HepG2 (cell line): ENCODE measurements at regions not wholly inside any gene's neighbourhood (a gene's known extent, or its start where the extent isn't known, plus 50 kb on each side); places are given as distances from the start of the nearest gene placed in this dataset.

Experiments
- ATAC-seq: fragments of 200-7000 bp; cut with Tn5 transposase; 3 replicates; pipeline ENCODE4 v1.9.1; 2020; ENCODE audit warnings: mild to moderate bottlenecking, moderate library complexity
- BruUV-seq: library from RNA; stranded (reverse); fragments of 400-500 nt; replicated peaks from 2 replicates; lab custom pipeline; 2021; lab: Mats Ljungman, UMichigan
- CTCF ChIA-PET: fragments of 300-600 bp; formaldehyde crosslinking; extraction: SDS; loops from one replicate; lab custom pipeline; 2021; ENCODE audit warnings: low total read pairs, inconsistent platforms, low intra/inter-chr PET ratio; lab: Yijun Ruan, JAX
- POLR2A ChIA-PET: fragments of 350-600 bp; sonication (Branson Sonifier 250); formaldehyde crosslinking; loops from one replicate; lab custom pipeline; 2020; ENCODE audit warnings: antibody characterized with exemption, inconsistent platforms; lab: Yijun Ruan, JAX
- DNase-seq: peaks from one replicate; pipeline ENCODE4 v3.0.0-alpha.2; 2015; ENCODE audit warnings: low spot score
- FAIRE-seq: peaks from 3 replicates; lab custom pipeline; 2011; peaks lifted over from hg19 to GRCh38; lab: Jason Lieb, UNC
- H2AFZ ChIP-seq: one replicate; pipeline ENCODE4 v1.6.1; 2011; ENCODE audit warnings: low read length, inconsistent platforms
- H3K27ac ChIP-seq: fragments of 300-600 bp; 3 replicates; pipeline ENCODE4 v1.8.0; 2011; ENCODE audit warnings: mixed run types, mild to moderate bottlenecking, mixed read lengths, low read length, inconsistent platforms; ENCODE audit not compliant: insufficient read depth; ENCODE audit errors: extremely low read length
- H3K27me3 ChIP-seq, 2 experiments: fragments of 200-600 bp in 1 of 2; 2 replicates in 1 of 2; 3 replicates in 1 of 2; pipeline versions ENCODE4 v1.6.0 to v1.8.0; 2011; ENCODE audit warnings: low read length in 2 of 2, mild to moderate bottlenecking in 2 of 2, moderate library complexity in 2 of 2, inconsistent platforms in 1 of 2; ENCODE audit not compliant: insufficient read depth in 2 of 2, control insufficient read depth in 1 of 2
- H3K36me3 ChIP-seq, 2 experiments: fragments of 200-600 bp in 1 of 2; replicated peaks in 1 of 2; 2 replicates in 1 of 2; 3 replicates in 1 of 2; pipeline versions ENCODE4 v1.5.1 to v1.8.0; 2011; ENCODE audit warnings: low read length in 2 of 2, inconsistent platforms in 1 of 2; ENCODE audit not compliant: insufficient read depth in 2 of 2, control insufficient read depth in 1 of 2
- H3K4me1 ChIP-seq: 2 replicates; pipeline ENCODE4 v1.5.1; 2012; ENCODE audit warnings: low read length, inconsistent platforms; ENCODE audit not compliant: insufficient read depth
- H3K4me2 ChIP-seq: 2 replicates; pipeline ENCODE4 v1.6.0; 2011; ENCODE audit warnings: low read depth, low read length, inconsistent platforms
- H3K4me3 ChIP-seq, 3 experiments: fragments of 200-600 bp in 1 of 3; sonication (generic), shearing (Covaris generic) in 1 of 3; replicated peaks in 1 of 3; 2 replicates each; pipeline ENCODE4 v1.5.1; 2011 to 2016; ENCODE audit warnings: low read length in 3 of 3, inconsistent platforms in 2 of 3, low read depth in 2 of 3, mild to moderate bottlenecking in 2 of 3, control low read depth in 1 of 3, mixed read lengths in 1 of 3; ENCODE audit not compliant: insufficient read depth in 1 of 3
- H3K79me2 ChIP-seq: one replicate; pipeline ENCODE4 v1.6.1; 2011; ENCODE audit warnings: low read length, inconsistent platforms; ENCODE audit not compliant: insufficient read depth
- H3K9ac ChIP-seq: 2 replicates; pipeline ENCODE4 v1.6.0; 2011; ENCODE audit warnings: mild to moderate bottlenecking, low read depth, low read length, inconsistent platforms; ENCODE audit not compliant: insufficient read depth
- H3K9me3 ChIP-seq: 2 replicates; pipeline ENCODE4 v1.5.1; 2012; ENCODE audit warnings: mild to moderate bottlenecking, low read length
- H4K20me1 ChIP-seq: 2 replicates; pipeline ENCODE4 v1.6.0; 2011; ENCODE audit warnings: inconsistent platforms, mild to moderate bottlenecking, low read length, moderate library complexity; ENCODE audit not compliant: insufficient read depth
- CAMTA2 ChIP-seq: sonication (generic); formaldehyde crosslinking; IDR thresholded peaks from 2 replicates; pipeline ENCODE4 v1.4.0; 2020; ENCODE audit warnings: mild to moderate bottlenecking, missing genetic modification reagents, borderline replicate concordance
- FOXP1 ChIP-seq, 2 experiments: fragments of 450-650 bp in 1 of 2; IDR thresholded peaks; 2 replicates each; pipeline ENCODE4 v1.6.1; 2017 to 2018; ENCODE audit warnings: antibody characterized with exemption in 1 of 2
- GABPA ChIP-seq, 2 experiments: IDR thresholded peaks; 2 replicates each; pipeline ENCODE4 v1.6.1; 2011 to 2016; ENCODE audit warnings: low read depth in 2 of 2, low read length in 1 of 2, missing biosample characterization in 1 of 2, missing genetic modification characterization in 1 of 2
- HIC2 ChIP-seq: sonication (generic); formaldehyde crosslinking; IDR thresholded peaks from 2 replicates; pipeline ENCODE4 v1.9.0; 2022; ENCODE audit warnings: low read depth, missing genetic modification reagents
- HNF4G ChIP-seq, 2 experiments: sonication (generic) in 1 of 2; formaldehyde crosslinking in 1 of 2; IDR thresholded peaks; 2 replicates each; pipeline versions ENCODE4 v1.4.0 to v1.6.1; 2011 to 2020; ENCODE audit warnings: borderline replicate concordance in 2 of 2, low read depth in 2 of 2, mild to moderate bottlenecking in 2 of 2, low read length in 1 of 2, missing genetic modification reagents in 1 of 2, moderate library complexity in 1 of 2
- HNRNPUL1 ChIP-seq: fragments of 200-400 bp; formaldehyde crosslinking; IDR thresholded peaks from 2 replicates; pipeline ENCODE4 v1.6.1; 2017; ENCODE audit warnings: low read depth, mild to moderate bottlenecking, low read length, moderate library complexity
- HOXD1 ChIP-seq: sonication (generic); formaldehyde crosslinking; IDR thresholded peaks from 2 replicates; pipeline ENCODE4 v1.5.0; 2020; ENCODE audit warnings: missing genetic modification reagents
- MEIS1 ChIP-seq: sonication (generic); formaldehyde crosslinking; IDR thresholded peaks from 2 replicates; pipeline ENCODE4 v1.9.0; 2021; ENCODE audit warnings: mild to moderate bottlenecking, missing genetic modification reagents, moderate library complexity, borderline replicate concordance
- PRDM10 ChIP-seq: sonication (generic); formaldehyde crosslinking; IDR thresholded peaks from 2 replicates; pipeline ENCODE4 v1.4.0; 2020; ENCODE audit warnings: low read depth, missing genetic modification reagents
- SKIL ChIP-seq: sonication (generic); formaldehyde crosslinking; IDR thresholded peaks from 2 replicates; pipeline ENCODE4 v1.8.0; 2022; ENCODE audit warnings: missing genetic modification reagents, mild to moderate bottlenecking, moderate library complexity, borderline replicate concordance
- THRA ChIP-seq: sonication (generic); formaldehyde crosslinking; IDR thresholded peaks from 2 replicates; pipeline ENCODE4 v1.4.0; 2020; ENCODE audit warnings: missing genetic modification reagents, borderline replicate concordance
- ZKSCAN5 ChIP-seq: sonication (generic); formaldehyde crosslinking; IDR thresholded peaks from 2 replicates; pipeline ENCODE4 v1.5.1; 2020; ENCODE audit warnings: mild to moderate bottlenecking, missing genetic modification reagents
- ZNF317 ChIP-seq: sonication (generic); formaldehyde crosslinking; IDR thresholded peaks from 2 replicates; pipeline ENCODE4 v1.5.0; 2020; ENCODE audit warnings: mild to moderate bottlenecking, missing genetic modification reagents
- ZSCAN22 ChIP-seq: sonication (generic); formaldehyde crosslinking; IDR thresholded peaks from 2 replicates; pipeline ENCODE4 v1.4.0; 2020; ENCODE audit warnings: mild to moderate bottlenecking, missing genetic modification reagents
- WGBS: methylation state at CpG from one replicate; pipeline ENCODE4 v1.1.6; 2017; ENCODE audit warnings: low lambda C conversion rate; 5-methylcytosine and 5-hydroxymethylcytosine counted together
- in situ Hi-C: cut with HindIII; loops from 2 replicates; pipeline ENCODE4 v1.10.0; 2017; ENCODE audit warnings: low pct_unique_long_range_greater_than_20kb; ENCODE audit not compliant: extremely low pct_ligation_motif_present
- intact Hi-C: fragments of 100-400 bp; cut with micrococcal nuclease; formaldehyde crosslinking; loops from one replicate; pipeline ENCODE4 v1.10.0; 2022; ENCODE audit not compliant: unreplicated experiment

GRCh38 chrX:120719622-120720021 lies 89.8 kb upstream of the C1GALT1C1 start:
- ChIA-PET POLR2A (no interaction called here), CTCF (no interaction called here)
- Histone ChIP-seq H3K27me3 (no peaks in the 10 kb centered on the region), H2AFZ (no peak overlapping the region), H3K9ac (no peak overlapping the region), H3K9me3 (no peaks in the 10 kb centered on the region), H3K36me3 (no peaks in the 10 kb centered on the region), H3K27ac (no peak overlapping the region), H3K79me2 (no peaks in the 10 kb centered on the region), H3K4me2 (no peak overlapping the region), H3K4me1 (no peaks in the 10 kb centered on the region), H3K4me3 (no peak overlapping the region), H4K20me1 (no peaks in the 10 kb centered on the region)
- FAIRE-seq (no peak), DNase-seq (no peak), ATAC-seq (no peak)
- TF ChIP-seq GABPA (IDR thresholded peaks at IDR 0.05; ENCODE audit: low read depth, low read length) (no peak), GABPA (CRISPR knock-in tag; IDR thresholded peaks at IDR 0.05; ENCODE audit: low read depth) (no peak), ZKSCAN5 (no peak), ZSCAN22 (CRISPR knock-in tag) (no peak), SKIL (CRISPR knock-in tag) (no peak), HOXD1 (no peak), FOXP1 (IDR thresholded peaks at IDR 0.05) (no peak), FOXP1 (CRISPR knock-in tag; IDR thresholded peaks at IDR 0.05) (no peak), CAMTA2 (no peak), HIC2 (CRISPR knock-in tag) (no peak), ZNF317 (CRISPR knock-in tag) (no peak), HNF4G (IDR thresholded peaks at IDR 0.05; ENCODE audit: borderline replicate concordance, low read depth, low read length) (no peak), HNF4G (CRISPR knock-in tag; IDR thresholded peaks at IDR 0.05; ENCODE audit: borderline replicate concordance, low read depth) (no peak), MEIS1 (no peak), THRA (no peak), HNRNPUL1 (no peak), PRDM10 (CRISPR knock-in tag) (no peak)
- intact Hi-C loops (no loop called here), in situ Hi-C loops (no loop called here)
- BruUV-seq = no TSS peak
- 0% methylated on average over 2 of the region's 2 CpGs for WGBS
